GM21447 (cell line): ENCODE measurements at regions not wholly inside any gene's neighbourhood (a gene's known extent, or its start where the extent isn't known, plus 50 kb on each side); places are given as distances from the start of the nearest gene placed in this dataset.

ENCODE experiments used
- ATAC-seq: cut with Tn5 transposase; IDR thresholded peaks from one replicate; pipeline ENCODE4 v1.9.1; 2021; ENCODE audit not compliant: unreplicated experiment

GRCh38 chr10:20958764-20959163 is 61.7 kb upstream of the NEBL start:
- ATAC-seq, result no peak

GRCh38 chr10:20958225-20958624 is 61.1 kb upstream of the NEBL start:
- ATAC-seq, result no peak

- no peak for ATAC-seq
Observed at GRCh38 chr10:20957744-20958143, 60.6 kb upstream of the NEBL start.

GRCh38 chr10:20956843-20957242 is 59.7 kb upstream of the NEBL start:
- ATAC-seq, result no peak

GRCh38 chr10:20955355-20955893 is 58.3 kb upstream of the NEBL start:
- no peak for ATAC-seq

- ATAC-seq, result no peak
Observed at GRCh38 chr10:20954519-20954918, 57.4 kb upstream of the NEBL start.

GRCh38 chr10:20953120-20953519 is 56.0 kb upstream of the NEBL start:
- no peak for ATAC-seq

- no peak for ATAC-seq
Observed at GRCh38 chr10:20949967-20950366, 52.9 kb upstream of the NEBL start.

GRCh38 chr10:20948686-20949327 is 51.7 kb upstream of the NEBL start:
- peak; percentile 84 for ATAC-seq
